ENCODE measurements at regions not wholly inside any gene's neighbourhood (a gene's known extent, or its start where the extent isn't known, plus 50 kb on each side); places are given as distances from the start of the nearest gene placed in this dataset.
"Not testable (repeated sequence)": the region's sequence is repeated elsewhere in the genome, so short reads cannot be mapped to it uniquely, and the experiment has no call there.

DNA sequence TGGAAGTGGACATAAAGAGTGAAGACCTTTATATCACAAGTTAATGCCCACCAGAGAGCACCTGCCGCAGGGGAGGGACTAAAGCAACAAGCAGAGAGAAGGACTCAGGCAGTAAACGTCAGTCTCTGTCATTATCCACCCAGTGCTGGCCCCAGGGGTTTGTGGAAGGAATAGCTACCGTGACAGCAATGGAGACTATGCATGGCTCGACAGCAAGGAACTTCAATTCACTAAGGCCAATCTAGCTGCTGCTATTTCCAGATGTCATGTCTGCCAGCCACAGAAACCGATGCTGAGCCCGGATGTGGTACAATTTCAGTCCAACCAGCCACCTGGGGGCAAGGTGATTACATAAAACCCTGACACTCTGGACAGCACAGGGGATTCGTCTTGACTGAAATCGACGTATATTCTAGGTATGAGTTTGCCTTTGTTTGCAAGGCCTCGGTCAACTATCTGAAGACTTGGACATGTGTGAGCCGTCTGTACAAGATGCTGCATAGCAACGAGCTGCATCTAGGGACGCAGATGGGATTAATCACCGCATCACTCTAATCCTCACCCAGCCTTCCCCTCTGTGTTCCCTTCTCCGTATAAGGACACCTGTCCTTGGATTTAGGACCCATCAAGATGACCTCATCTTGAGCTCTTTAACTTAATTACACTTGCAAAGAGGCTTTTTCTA lies 154.1 kb upstream of the SH3BP4 start:
- DNase-seq (ENCODE audit: low read depth), result no peak

- no peak for DNase-seq (ENCODE audit: low read depth)
Observed at GRCh38 chr2:234796045-234796591, 155.7 kb upstream of the SH3BP4 start.

- no peak for DNase-seq (ENCODE audit: low read depth)
Observed at GRCh38 chr2:234795272-234795920, 156.4 kb upstream of the SH3BP4 start.

- no peak for DNase-seq (ENCODE audit: low read depth)
Observed at GRCh38 chr2:234794866-234795265, 157.0 kb upstream of the SH3BP4 start.

DNA sequence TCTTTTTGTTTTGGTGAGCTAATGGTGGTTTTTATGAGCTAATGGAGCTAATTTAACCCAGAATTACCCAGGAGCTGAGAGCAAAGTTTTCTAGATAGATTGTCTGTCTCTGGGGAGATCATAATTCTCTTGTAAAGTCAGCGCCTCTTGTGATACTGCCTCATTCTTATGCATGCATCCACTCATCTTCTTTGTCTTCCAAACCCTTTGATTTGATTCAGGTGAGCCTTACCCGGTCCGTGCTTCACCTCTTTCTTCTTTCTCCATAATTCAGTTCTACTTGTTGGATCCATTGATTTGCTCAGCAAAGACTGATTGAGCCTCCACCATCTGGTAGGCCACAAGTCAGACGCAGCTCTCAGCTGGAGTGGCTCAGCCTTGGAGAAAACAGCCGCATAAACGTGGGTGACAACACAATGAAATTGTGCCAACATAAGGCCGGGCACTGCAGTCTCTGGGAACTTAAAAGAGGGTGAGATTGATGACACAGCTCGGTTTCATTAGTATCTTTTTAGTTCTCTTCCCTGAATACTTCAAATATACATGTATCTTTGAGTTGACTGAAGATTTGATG lies 158.5 kb upstream of the SH3BP4 start:
- no peak for DNase-seq (ENCODE audit: low read depth)

- DNase-seq (ENCODE audit: low read depth), result no peak
Observed at GRCh38 chr2:234792621-234793022, 159.2 kb upstream of the SH3BP4 start.

DNA sequence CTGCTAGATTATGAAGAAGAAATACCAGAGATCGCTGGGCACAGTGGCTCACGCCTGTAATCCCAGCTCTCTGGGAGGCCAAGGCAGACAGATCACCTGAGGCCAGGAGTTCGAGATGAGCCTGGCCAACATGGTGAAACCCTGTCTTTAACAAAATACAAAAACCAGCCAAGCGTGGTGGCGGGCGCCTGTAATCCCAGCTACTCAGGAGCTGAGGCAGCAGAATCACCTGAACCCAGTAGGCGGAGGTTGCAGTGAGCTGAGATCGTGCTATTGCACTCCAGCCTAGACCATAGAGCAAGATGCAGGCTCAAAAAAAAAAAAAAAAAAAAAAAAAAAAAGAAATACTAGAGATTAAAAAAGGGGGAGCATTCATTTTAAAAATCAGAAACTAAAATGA lies 159.7 kb upstream of the SH3BP4 start:
- not testable (repeated sequence) for DNase-seq (ENCODE audit: low read depth)

GRCh38 chr2:234790380-234790779 lies 161.4 kb upstream of the SH3BP4 start:
- DNase-seq (ENCODE audit: low read depth), result no peak

DNA sequence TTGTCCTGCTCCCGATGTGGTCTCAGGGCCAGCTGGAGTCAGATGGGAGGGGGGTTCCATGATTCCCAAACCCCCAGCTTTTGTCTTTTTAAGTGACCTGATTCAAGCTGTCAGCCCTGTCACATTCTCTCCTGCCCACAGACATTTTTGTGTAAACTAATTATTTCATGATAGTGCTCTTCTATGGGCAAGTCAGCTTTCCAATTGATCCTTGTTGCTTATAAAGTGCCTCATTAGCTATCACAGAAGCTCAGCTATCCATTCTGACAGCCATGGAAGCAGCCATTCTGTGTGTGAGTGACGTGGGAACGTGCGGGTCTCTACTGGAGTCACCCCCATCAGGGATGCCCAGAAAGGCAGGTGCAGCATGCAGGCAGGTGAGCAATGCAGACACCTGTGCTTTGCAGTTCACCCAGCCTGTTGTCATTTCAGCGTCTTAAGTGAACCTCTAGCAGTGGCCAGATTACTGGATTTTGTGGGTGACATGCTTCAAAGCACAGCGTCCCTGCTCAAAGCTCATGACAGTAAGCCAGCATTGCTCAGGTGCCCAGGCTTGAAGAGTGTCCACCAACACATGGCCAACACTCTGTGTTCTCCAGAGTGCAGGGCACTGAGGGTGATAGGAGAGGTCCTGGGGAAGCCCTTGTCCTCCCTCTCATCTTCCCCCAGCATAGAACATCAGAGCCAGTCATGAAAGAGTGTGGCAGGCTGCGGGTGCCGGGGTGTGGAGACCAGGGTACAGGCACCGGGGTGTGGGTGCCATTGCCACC lies 162.1 kb upstream of the SH3BP4 start:
- DNase-seq (ENCODE audit: low read depth), result no peak

DNA sequence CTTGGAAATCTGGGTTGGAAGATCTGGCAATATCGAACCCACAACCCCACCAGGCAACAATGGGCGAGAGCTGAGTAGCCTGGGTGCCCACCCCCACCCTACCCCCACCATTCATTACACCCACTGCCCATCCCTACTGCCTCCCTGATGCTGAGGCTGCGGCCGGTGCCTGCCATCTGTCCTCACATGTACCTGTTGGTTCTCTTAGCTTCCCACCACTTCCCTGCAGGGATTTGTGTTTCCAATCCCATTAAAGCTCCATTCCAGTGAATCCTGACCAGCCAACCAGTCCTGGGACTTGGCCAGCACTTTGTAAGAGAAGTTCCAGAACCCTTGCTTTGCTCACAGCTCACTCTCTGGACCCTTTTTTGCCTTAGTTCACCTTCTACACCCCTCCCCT lies 163.0 kb upstream of the SH3BP4 start:
- DNase-seq (ENCODE audit: low read depth), result no peak

GRCh38 chr2:234788381-234788780 lies 163.4 kb upstream of the SH3BP4 start:
- no peak for DNase-seq (ENCODE audit: low read depth)

- no peak for DNase-seq (ENCODE audit: low read depth)
Observed at GRCh38 chr2:234787114-234787513, 164.7 kb upstream of the SH3BP4 start.

GRCh38 chr2:234773764-234774409 lies 177.9 kb upstream of the SH3BP4 start:
- DNase-seq (ENCODE audit: low read depth), result no peak

DNA sequence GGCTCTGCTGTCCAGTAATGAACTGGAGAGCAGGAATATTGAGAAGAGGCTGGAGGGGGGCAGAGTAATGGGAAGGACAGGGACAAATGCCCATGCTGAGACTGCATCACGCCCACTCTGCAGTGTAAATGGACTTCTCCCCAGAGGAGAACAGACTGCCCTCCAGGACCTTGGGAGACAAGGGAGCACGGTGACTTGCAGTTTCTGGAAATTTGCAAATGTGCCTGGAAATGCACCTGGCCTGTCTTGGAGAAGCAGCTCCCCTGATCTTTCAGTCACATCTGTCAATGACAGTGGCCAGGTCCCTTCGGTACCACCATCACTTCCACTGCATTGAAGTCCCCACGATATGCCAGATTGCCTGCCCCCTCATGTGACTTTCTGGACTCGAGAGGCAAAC lies 178.7 kb upstream of the SH3BP4 start:
- DNase-seq (ENCODE audit: low read depth), result no peak

DNA sequence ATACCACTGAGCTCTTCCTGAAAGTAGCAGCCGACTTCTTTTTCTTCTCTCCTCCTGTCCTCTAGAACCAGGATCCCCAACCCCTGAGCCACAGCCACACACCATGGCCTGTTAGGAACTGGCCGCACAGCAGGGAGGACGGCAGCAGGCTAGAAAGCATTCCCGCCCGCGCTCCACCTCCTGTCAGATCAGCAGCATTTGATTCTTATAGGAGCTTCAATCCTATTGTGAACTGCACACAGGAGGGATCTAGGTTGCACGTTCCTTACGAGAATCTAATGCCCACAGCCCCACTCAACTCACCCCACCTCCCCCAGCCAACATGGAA lies 179.1 kb upstream of the SH3BP4 start:
- DNase-seq (ENCODE audit: low read depth), result no peak

DNA sequence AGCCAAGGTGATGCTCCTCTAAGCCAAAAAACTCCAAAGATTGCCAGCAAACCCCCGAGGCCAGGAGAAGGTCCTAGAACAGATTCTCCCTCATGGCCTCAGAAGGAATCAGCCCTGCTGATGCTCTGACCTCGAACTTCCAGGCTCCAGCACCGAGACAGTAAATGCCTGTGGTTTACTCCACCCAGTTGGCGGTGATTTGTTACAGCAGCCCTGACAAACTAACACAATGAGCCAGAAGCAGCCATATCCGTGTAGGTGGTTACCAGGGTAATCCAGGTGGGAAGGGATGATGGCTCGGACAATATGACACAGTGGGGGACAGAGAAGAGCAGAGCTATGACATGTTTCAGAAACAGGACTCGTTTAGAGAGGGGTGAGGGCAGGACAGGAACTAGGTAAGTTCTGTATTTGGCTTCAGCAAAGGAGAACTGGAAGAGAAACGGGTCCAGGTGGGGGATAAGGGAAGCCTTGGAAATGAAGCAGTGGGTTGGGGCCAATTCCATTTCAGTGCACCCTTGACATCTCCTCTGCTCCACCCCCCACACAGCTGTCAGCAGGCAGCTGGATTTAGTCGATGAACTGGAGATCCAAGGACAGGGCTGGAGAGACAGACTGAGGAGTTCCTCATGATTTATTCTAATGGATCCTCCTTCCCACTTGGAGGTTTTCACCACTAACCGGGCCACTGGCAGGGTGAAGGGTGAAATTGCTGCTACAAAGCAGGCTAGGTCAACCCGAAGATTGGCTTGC lies 179.7 kb upstream of the SH3BP4 start:
- no peak for DNase-seq (ENCODE audit: low read depth)

- no peak for DNase-seq (ENCODE audit: low read depth)
Observed at GRCh38 chr2:234771176-234771575, 180.6 kb upstream of the SH3BP4 start.

DNA sequence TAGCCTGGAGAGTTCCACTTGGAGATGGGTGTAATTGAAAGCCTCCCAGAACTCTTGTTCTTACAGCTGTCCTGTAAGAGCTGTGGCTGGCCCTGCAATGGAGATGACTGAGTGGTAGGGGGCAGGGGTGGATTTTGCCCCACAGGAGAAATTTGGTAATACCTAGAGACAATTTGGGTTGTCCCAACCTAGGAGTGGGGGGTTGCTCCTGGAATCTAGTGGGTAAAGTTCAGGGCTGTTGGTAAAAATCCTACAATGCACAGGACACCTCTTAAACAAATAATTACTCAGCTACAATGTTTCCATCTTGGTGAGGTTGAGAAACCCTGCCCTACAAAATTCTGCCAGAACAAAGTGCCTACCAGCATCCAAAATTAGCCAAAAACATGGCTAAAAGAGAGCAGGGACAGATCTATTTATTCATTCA lies 181.1 kb upstream of the SH3BP4 start:
- no peak for DNase-seq (ENCODE audit: low read depth)

DNA sequence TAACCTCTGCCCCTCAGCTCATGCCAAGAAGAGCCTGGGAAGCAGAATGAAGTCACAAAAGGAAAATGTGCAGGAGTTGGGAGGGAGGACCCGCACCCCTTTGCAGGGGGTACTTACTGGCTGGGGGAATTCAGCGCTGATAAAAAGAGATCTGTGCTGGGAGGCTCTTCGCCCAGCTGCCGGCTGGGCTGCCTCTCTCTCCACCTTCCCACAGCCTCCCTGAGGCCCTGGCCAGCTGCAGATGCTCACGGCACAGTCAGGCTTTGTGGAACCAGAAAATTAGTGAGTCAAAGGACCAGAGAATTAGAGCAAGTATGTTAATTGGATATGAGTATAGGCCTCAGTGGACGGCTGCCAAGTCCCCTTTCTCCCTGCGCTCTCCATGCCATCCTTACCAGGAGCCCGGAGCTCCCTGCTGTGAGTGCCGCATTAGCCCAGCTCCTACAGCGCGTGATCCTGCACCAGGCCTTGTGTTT lies 181.7 kb upstream of the SH3BP4 start:
- DNase-seq (ENCODE audit: low read depth), result no peak

- DNase-seq (ENCODE audit: low read depth), result no peak
Observed at GRCh38 chr2:234768608-234769196, 183.1 kb upstream of the SH3BP4 start.

DNA sequence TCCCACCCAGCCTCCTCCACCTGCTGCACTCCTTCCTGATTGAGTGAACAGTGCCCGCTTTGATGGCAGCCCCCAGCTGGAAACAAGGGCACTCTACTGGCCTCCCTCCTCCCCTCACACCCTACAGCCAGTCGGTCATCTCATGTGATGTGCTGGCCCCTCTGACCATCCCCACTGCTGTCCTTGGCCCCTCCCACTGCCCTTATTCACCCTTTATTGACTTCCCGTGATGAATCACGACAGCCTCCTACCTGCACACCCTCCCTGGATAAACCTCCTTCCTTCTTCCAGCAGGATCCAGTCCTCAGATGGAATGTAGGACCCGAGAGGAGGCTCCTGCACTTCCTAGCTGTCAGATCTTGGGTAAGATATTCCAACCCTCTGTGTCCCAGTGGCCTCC lies 186.5 kb upstream of the SH3BP4 start:
- no peak for DNase-seq (ENCODE audit: low read depth)

All from stimulated activated CD8-positive, alpha-beta memory T cell treated with anti-CD3 and anti-CD28 coated beads, Interleukin-15, amount 100 ng/mL, for 1 hour (primary cell).